Heart left ventricle (tissue), 16 donors: ENCODE measurements at regions not wholly inside any gene's neighbourhood (a gene's known extent, or its start where the extent isn't known, plus 50 kb on each side); places are given as distances from the start of the nearest gene placed in this dataset.

Source experiments
- ATAC-seq, 4 donors: fragments of 200-7000 bp; cut with Tn5 transposase; one replicate each; pipeline ENCODE4 v1.9.1; 2020 to 2022; ENCODE audit warnings: moderate library complexity in 4 of 4, mild to moderate bottlenecking in 3 of 4, moderate number of reproducible peaks in 1 of 4
- DNase-seq, 5 donors: peaks; one replicate each; pipeline ENCODE4 v3.0.0-alpha.2; 2020
- H3K27ac ChIP-seq, 12 donors: fragments of 200-600 bp; sonication (generic) in 4 of 12; one replicate each; pipeline versions ENCODE4 v1.5.0 to v1.8.0; 2016 to 2022; ENCODE audit warnings: mild to moderate bottlenecking in 2 of 12
- H3K27me3 ChIP-seq, 9 donors: fragments of 200-600 bp; sonication (generic) in 2 of 9; one replicate each; pipeline versions ENCODE4 v1.5.1 to v1.8.0; 2016 to 2022; ENCODE audit warnings: mild to moderate bottlenecking in 3 of 9
- H3K36me3 ChIP-seq, 9 donors: fragments of 200-600 bp; sonication (generic) in 2 of 9; one replicate each; pipeline versions ENCODE4 v1.5.0 to v1.8.0; 2018 to 2022; ENCODE audit warnings: mild to moderate bottlenecking in 2 of 9
- H3K4me1 ChIP-seq, 12 donors: fragments of 200-600 bp; sonication (generic) in 4 of 12; one replicate each; pipeline versions ENCODE4 v1.5.0 to v1.8.0; 2016 to 2022; ENCODE audit warnings: mild to moderate bottlenecking in 3 of 12
- H3K4me3 ChIP-seq, 12 donors: fragments of 200-600 bp; sonication (generic) in 4 of 12; one replicate each; pipeline versions ENCODE4 v1.5.0 to v1.8.0; 2017 to 2022; ENCODE audit warnings: mild to moderate bottlenecking in 9 of 12, moderate library complexity in 4 of 12
- H3K9me3 ChIP-seq, 12 donors: fragments of 200-600 bp; sonication (generic) in 4 of 12; one replicate each; pipeline versions ENCODE4 v1.5.0 to v1.8.0; 2016 to 2022; ENCODE audit warnings: mild to moderate bottlenecking in 1 of 12
- CTCF ChIP-seq, 12 donors: fragments of 200-600 bp; sonication (generic) in 4 of 12; IDR thresholded peaks; one replicate each; pipeline versions ENCODE4 v1.5.0 to v1.8.0; 2018 to 2022; ENCODE audit warnings: antibody characterized with exemption in 12 of 12, mild to moderate bottlenecking in 5 of 12
- POLR2A ChIP-seq, 2 donors: fragments of 450-650 bp; IDR thresholded peaks; one replicate each; pipeline ENCODE4 v1.6.1; 2017; ENCODE audit warnings: antibody characterized with exemption in 2 of 2, mild to moderate bottlenecking in 2 of 2, moderate library complexity in 2 of 2
- WGBS, 4 donors: extraction: QIAGEN DNeasy Blood & Tissue Kit in 2 of 4; methylation state at CpG; one replicate each; pipeline versions ENCODE4 v1.1.5 to v1.1.7; 2013 to 2018; 5-methylcytosine and 5-hydroxymethylcytosine counted together
- intact Hi-C, 10 donors: fragments of 100-400 bp; cut with DNase I; formaldehyde crosslinking; loops; one replicate each; pipeline versions ENCODE4 v1.11.1 to v1.14.2; 2022
- donor health status: ischemic (EF 13 %, LVEDD 7.1; RV severe dilation, severe dysfunction).
- donor health status: healthy with polysubstance abuse.
- donor health status: DM: no; HTN: yes; CAD: no.
- donor health status: DM: no; HTN: no; CAD: no.
- donor health status: ischemic (EF 25% LVEDD 6.9; RV normal size, moderate dysfunction).
- donor health status: ischemic (EF 25% LVEDD 5.7; RV mildly dilated, moderate dysfunction).
- donor health status: healthy.
- donor health status: DM: yes; HTN: yes; CAD: no.
- donor health status: ischemic (EF 35%, LVEDD 5.7; RV mildly dilated, moderate dysfunction).
- donor health status: nonischemic (EF 11% LVEDD 7.7; RV severe dilation, severe dysfunction).
- donor health status: DM: yes; HTN: yes; CAD: no.
- donor health status: PGD.
- donor health status: ischemic (EF 29% LVEDD 5.4; RV normal size, mild dysfunction).
- donor health status: nonischemic (EF 23%, LVEDD 6.1; RV moderate dilation, normal function).

- DNase-seq (no peak), ATAC-seq (no peak)
- intact Hi-C loops, result loop anchor here in 1 of 10 donors (10.0 kb wide), 1 partner anchor 111 kb away; no protein-coding TSS in a partner anchor
- no peaks in the 10 kb centered on the region for H3K4me1 ChIP-seq
- no peak overlapping the region for H3K4me3 ChIP-seq
- WGBS, 4 donors, result 60 to 66% (median 63%) methylated on average over 12 to 13 of the region's 13 CpGs
- no peak overlapping the region for H3K27ac ChIP-seq
- no peaks in the 10 kb centered on the region for H3K36me3 ChIP-seq
- no peaks in the 10 kb centered on the region for H3K9me3 ChIP-seq
- peaks cover 0 to 37% (median 0%) of the 10 kb centered on the region in 9 donors for H3K27me3 ChIP-seq
- TF ChIP-seq POLR2A (IDR thresholded peaks at IDR 0.05) (no peak), CTCF (IDR thresholded peaks at IDR 0.05) (no peak)
Observed at GRCh38 chr20:59376109-59376841, 75.9 kb downstream of the EDN3 start.

DNA sequence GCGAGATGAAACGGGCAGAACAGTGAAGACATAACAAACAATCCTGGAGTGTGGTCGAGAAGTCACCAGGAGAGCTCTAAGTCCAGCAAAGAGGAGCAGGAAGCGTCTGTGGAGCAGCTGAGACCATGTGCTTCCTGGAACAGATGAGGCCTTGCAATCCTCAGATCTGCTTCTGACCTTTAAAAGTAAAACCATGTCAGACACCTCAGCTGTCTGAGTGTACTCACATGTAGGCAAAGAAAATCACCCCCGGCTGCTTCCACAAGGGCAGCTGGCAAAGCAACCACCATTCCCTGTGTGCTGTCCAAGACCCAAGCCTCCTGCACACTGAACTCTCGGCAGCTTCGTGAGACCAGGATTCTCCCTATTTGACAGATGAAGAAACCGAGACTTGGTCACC is 76.6 kb downstream of the EDN3 start:
- no peak for TF ChIP-seq POLR2A (IDR thresholded peaks at IDR 0.05)
- TF ChIP-seq CTCF (IDR thresholded peaks at IDR 0.05), result no peak
- WGBS, 4 donors, result 66 to 80% (median 72%) methylated on average over 8 of the region's 8 CpGs
- H3K36me3 ChIP-seq, result no peaks in the 10 kb centered on the region
- ATAC-seq, result no peak
- peaks cover 0 to 41% (median 5%) of the 10 kb centered on the region in 9 donors for H3K27me3 ChIP-seq
- DNase-seq, result no peak
- intact Hi-C loops, result loop anchor here in 1 of 10 donors (10.0 kb wide), 1 partner anchor 112 kb away; no protein-coding TSS in a partner anchor
- H3K4me3 ChIP-seq, result no peak overlapping the region
- no peaks in the 10 kb centered on the region for H3K9me3 ChIP-seq
- H3K4me1 ChIP-seq, result no peaks in the 10 kb centered on the region
- no peak overlapping the region for H3K27ac ChIP-seq

GRCh38 chr20:59377842-59378241 is 77.4 kb downstream of the EDN3 start:
- Histone ChIP-seq H3K9me3 (no peaks in the 10 kb centered on the region), H3K27ac (no peak overlapping the region), H3K4me3 (no peak overlapping the region), H3K27me3 (peaks cover 0 to 42% (median 5%) of the 10 kb centered on the region in 9 donors), H3K36me3 (no peaks in the 10 kb centered on the region), H3K4me1 (no peaks in the 10 kb centered on the region)
- DNase-seq (no peak), ATAC-seq (no peak)
- 48 to 62% (median 50%) methylated on average over 2 to 3 of the region's 3 CpGs for WGBS, 4 donors
- TF ChIP-seq POLR2A (IDR thresholded peaks at IDR 0.05), result no peak
- TF ChIP-seq CTCF (IDR thresholded peaks at IDR 0.05), result no peak
- intact Hi-C loops, result loop anchor here in 1 of 10 donors (10.0 kb wide), 1 partner anchor 113 kb away; no protein-coding TSS in a partner anchor

GRCh38 chr20:59378396-59378795 is 78.0 kb downstream of the EDN3 start:
- no peak for ATAC-seq
- DNase-seq, result no peak
- no peak overlapping the region for H3K27ac ChIP-seq
- H3K9me3 ChIP-seq, result no peaks in the 10 kb centered on the region
- 82 to 95% (median 86%) methylated on average over 1 of the region's 1 CpG for WGBS, 4 donors
- H3K36me3 ChIP-seq, result no peaks in the 10 kb centered on the region
- peaks cover 0 to 44% (median 8%) of the 10 kb centered on the region in 9 donors for H3K27me3 ChIP-seq
- intact Hi-C loops, result loop anchor here in 1 of 10 donors (10.0 kb wide), 1 partner anchor 114 kb away; no protein-coding TSS in a partner anchor
- no peak overlapping the region for H3K4me3 ChIP-seq
- H3K4me1 ChIP-seq, result no peaks in the 10 kb centered on the region
- no peak for TF ChIP-seq CTCF (IDR thresholded peaks at IDR 0.05)
